ENCODE measurements at regions not wholly inside any gene's neighbourhood (a gene's known extent, or its start where the extent isn't known, plus 50 kb on each side); places are given as distances from the start of the nearest gene placed in this dataset.

DNA sequence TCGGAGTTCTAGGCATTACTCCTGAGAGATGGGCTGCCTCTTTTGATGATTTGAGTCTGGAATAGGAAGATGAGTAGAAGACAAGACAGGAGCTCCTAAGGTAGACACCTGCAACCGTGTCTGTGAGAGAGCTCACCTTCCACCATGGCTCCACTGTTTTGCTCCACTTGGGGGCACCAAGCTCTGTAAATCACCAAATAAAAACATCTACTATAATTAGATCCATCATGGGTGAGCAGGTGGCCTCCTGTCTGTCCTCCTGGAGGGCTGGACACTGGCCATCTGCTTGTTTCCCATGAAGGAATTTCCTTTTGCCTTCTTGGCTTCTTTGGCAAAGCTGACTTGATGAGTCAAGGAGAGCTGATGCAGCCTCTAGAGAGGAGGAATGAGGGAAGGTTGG, 179.0 kb downstream of the HAPSTR1 start:
- TF ChIP-seq, protein P1, sequence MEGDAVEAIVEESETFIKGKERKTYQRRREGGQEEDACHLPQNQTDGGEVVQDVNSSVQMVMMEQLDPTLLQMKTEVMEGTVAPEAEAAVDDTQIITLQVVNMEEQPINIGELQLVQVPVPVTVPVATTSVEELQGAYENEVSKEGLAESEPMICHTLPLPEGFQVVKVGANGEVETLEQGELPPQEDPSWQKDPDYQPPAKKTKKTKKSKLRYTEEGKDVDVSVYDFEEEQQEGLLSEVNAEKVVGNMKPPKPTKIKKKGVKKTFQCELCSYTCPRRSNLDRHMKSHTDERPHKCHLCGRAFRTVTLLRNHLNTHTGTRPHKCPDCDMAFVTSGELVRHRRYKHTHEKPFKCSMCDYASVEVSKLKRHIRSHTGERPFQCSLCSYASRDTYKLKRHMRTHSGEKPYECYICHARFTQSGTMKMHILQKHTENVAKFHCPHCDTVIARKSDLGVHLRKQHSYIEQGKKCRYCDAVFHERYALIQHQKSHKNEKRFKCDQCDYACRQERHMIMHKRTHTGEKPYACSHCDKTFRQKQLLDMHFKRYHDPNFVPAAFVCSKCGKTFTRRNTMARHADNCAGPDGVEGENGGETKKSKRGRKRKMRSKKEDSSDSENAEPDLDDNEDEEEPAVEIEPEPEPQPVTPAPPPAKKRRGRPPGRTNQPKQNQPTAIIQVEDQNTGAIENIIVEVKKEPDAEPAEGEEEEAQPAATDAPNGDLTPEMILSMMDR (conservative IDR thresholded peaks at IDR 0.05 in 1 of 2, IDR thresholded peaks at IDR 0.05 in 1 of 2; ENCODE audit: extremely low read depth in 1 of 2, insufficient read depth in 1 of 2, low read depth in 1 of 2, low read length in 2 of 2) = no peak
- TF ChIP-seq EZH2 (IDR thresholded peaks at IDR 0.05; ENCODE audit: borderline replicate concordance, low read length) = no peak
